Upper lobe of left lung (tissue), 6 donors: ENCODE measurements at regions not wholly inside any gene's neighbourhood (a gene's known extent, or its start where the extent isn't known, plus 50 kb on each side); places are given as distances from the start of the nearest gene placed in this dataset.
"Not testable (repeated sequence)": the region's sequence is repeated elsewhere in the genome, so short reads cannot be mapped to it uniquely, and the experiment has no call there.

ENCODE experiments used
- ATAC-seq, 2 donors: fragments of 200-7000 bp; cut with Tn5 transposase; one replicate each; pipeline ENCODE4 v1.9.1; 2022; ENCODE audit warnings: mild to moderate bottlenecking in 2 of 2, moderate library complexity in 2 of 2; ENCODE audit not compliant: low FRiP score in 2 of 2
- DNase-seq, 2 donors: peaks; one replicate each; pipeline ENCODE4 v3.0.0-alpha.2; 2019 to 2020
- H3K27ac ChIP-seq, 4 donors: fragments of 200-600 bp; sonication (generic); one replicate each; pipeline ENCODE4 v1.5.1; 2016 to 2019
- H3K27me3 ChIP-seq, 4 donors: fragments of 200-600 bp; sonication (generic); one replicate each; pipeline ENCODE4 v1.5.1; 2017 to 2019
- H3K36me3 ChIP-seq, 4 donors: fragments of 200-600 bp; sonication (generic); one replicate each; pipeline ENCODE4 v1.5.1; 2016 to 2019
- H3K4me1 ChIP-seq, 4 donors: fragments of 200-600 bp; sonication (generic); one replicate each; pipeline ENCODE4 v1.5.1; 2018 to 2019
- H3K4me3 ChIP-seq, 4 donors: fragments of 200-600 bp; sonication (generic); one replicate each; pipeline ENCODE4 v1.5.1; 2017 to 2019; ENCODE audit warnings: mild to moderate bottlenecking in 2 of 4, moderate library complexity in 1 of 4
- H3K9me3 ChIP-seq, 4 donors: fragments of 200-600 bp; sonication (generic); one replicate each; pipeline ENCODE4 v1.5.1; 2018 to 2019
- EP300 ChIP-seq, 4 donors: sonication (generic); formaldehyde crosslinking; IDR thresholded peaks; one replicate each; pipeline ENCODE4 v1.5.1; 2017; ENCODE audit warnings: antibody characterized with exemption in 4 of 4, control low read depth in 2 of 4
- POLR2A ChIP-seq, 4 donors: fragments of 450-650 bp; IDR thresholded peaks; one replicate each; pipeline ENCODE4 v1.5.1; 2016 to 2017; ENCODE audit warnings: antibody characterized with exemption in 4 of 4, mild to moderate bottlenecking in 2 of 4
- POLR2AphosphoS5 ChIP-seq, 2 donors: sonication (generic); formaldehyde crosslinking; IDR thresholded peaks; one replicate each; pipeline ENCODE4 v1.5.1; 2017; ENCODE audit warnings: antibody characterized with exemption in 2 of 2
- WGBS, 2 donors: methylation state at CpG; one replicate each; pipeline ENCODE4 v1.1.5; 2017 to 2018; 5-methylcytosine and 5-hydroxymethylcytosine counted together
- TF ChIP-seq, protein P1 (sequence below), 6 experiments: fragments of 450-650 bp in 4 of 6; fragments of 200-600 bp in 2 of 6; sonication (generic) in 2 of 6; IDR thresholded peaks; one replicate each; pipeline ENCODE4 v1.5.1; 2016 to 2019; ENCODE audit warnings: antibody characterized with exemption in 6 of 6
- donor health status: DM: no; HTN: no; CAD: no; lungs with moderate emphysema.
- donor health status: DM: no; HTN: yes; CAD: no; lungs with severe emphysema.

GRCh38 chr3:40691452-40691861 lies 166.7 kb downstream of the ZNF621 start:
- DNase-seq = no peak
- Histone ChIP-seq H3K4me3 (no peak overlapping the region), H3K9me3 (no peaks in the 10 kb centered on the region), H3K4me1 (peaks cover 17 to 24% (median 20%) of the 10 kb centered on the region in 4 donors), H3K27ac (peak overlapping the region in 3 of 4 donors; percentile 2 to 71 (median 45)), H3K27me3 (no peaks in the 10 kb centered on the region), H3K36me3 (no peaks in the 10 kb centered on the region)
- 28 to 60% methylated on average over 2 to 4 of the region's 4 CpGs for WGBS, 2 donors
- ATAC-seq = peak in 1 of 2 donors; percentile 14
- TF ChIP-seq EP300 (IDR thresholded peaks at IDR 0.05) (no peak), POLR2AphosphoS5 (IDR thresholded peaks at IDR 0.05) (no peak), POLR2A (IDR thresholded peaks at IDR 0.05) (no peak)
- TF ChIP-seq, protein P1, sequence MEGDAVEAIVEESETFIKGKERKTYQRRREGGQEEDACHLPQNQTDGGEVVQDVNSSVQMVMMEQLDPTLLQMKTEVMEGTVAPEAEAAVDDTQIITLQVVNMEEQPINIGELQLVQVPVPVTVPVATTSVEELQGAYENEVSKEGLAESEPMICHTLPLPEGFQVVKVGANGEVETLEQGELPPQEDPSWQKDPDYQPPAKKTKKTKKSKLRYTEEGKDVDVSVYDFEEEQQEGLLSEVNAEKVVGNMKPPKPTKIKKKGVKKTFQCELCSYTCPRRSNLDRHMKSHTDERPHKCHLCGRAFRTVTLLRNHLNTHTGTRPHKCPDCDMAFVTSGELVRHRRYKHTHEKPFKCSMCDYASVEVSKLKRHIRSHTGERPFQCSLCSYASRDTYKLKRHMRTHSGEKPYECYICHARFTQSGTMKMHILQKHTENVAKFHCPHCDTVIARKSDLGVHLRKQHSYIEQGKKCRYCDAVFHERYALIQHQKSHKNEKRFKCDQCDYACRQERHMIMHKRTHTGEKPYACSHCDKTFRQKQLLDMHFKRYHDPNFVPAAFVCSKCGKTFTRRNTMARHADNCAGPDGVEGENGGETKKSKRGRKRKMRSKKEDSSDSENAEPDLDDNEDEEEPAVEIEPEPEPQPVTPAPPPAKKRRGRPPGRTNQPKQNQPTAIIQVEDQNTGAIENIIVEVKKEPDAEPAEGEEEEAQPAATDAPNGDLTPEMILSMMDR (IDR thresholded peaks at IDR 0.05) = no peak

GRCh38 chr3:40695848-40696247 lies 171.1 kb downstream of the ZNF621 start:
- Histone ChIP-seq H3K36me3 (no peaks in the 10 kb centered on the region), H3K9me3 (no peaks in the 10 kb centered on the region), H3K27me3 (no peaks in the 10 kb centered on the region), H3K4me1 (peaks cover 8 to 20% (median 15%) of the 10 kb centered on the region in 4 donors), H3K27ac (no peak overlapping the region), H3K4me3 (no peak overlapping the region)
- TF ChIP-seq EP300 (IDR thresholded peaks at IDR 0.05) (no peak), POLR2AphosphoS5 (IDR thresholded peaks at IDR 0.05) (no peak), POLR2A (IDR thresholded peaks at IDR 0.05) (no peak)
- TF ChIP-seq, protein P1 (IDR thresholded peaks at IDR 0.05) = no peak
- WGBS, 2 donors = 52 to 59% methylated on average over 2 of the region's 2 CpGs
- ATAC-seq = peak in 1 of 2 donors; percentile 33
- DNase-seq = no peak

- ATAC-seq, DNase-seq, H3K27me3 ChIP-seq, H3K4me3 ChIP-seq, H3K4me1 ChIP-seq, H3K9me3 ChIP-seq, H3K27ac ChIP-seq, H3K36me3 ChIP-seq: not testable (repeated sequence)
Observed at GRCh38 chr3:40698611-40699010, 173.9 kb downstream of the ZNF621 start.

- H3K27me3 ChIP-seq = no peaks in the 10 kb centered on the region
- no peaks in the 10 kb centered on the region for H3K36me3 ChIP-seq
- ATAC-seq = peak; percentile 26 to 34
- H3K27ac ChIP-seq = no peak overlapping the region
- TF ChIP-seq POLR2AphosphoS5 (IDR thresholded peaks at IDR 0.05) (no peak), POLR2A (IDR thresholded peaks at IDR 0.05) (no peak), EP300 (IDR thresholded peaks at IDR 0.05) (no peak)
- TF ChIP-seq, protein P1 (IDR thresholded peaks at IDR 0.05) = no peak
- no peak for DNase-seq
- H3K4me1 ChIP-seq = no peaks in the 10 kb centered on the region
- 100% methylated on average over 1 of the region's 1 CpG; no CpG with 5 or more reads in 1 of the 2 donors for WGBS, 2 donors
- no peaks in the 10 kb centered on the region for H3K9me3 ChIP-seq
- no peak overlapping the region for H3K4me3 ChIP-seq
Observed at GRCh38 chr3:40701016-40701588, 176.3 kb downstream of the ZNF621 start.

DNA sequence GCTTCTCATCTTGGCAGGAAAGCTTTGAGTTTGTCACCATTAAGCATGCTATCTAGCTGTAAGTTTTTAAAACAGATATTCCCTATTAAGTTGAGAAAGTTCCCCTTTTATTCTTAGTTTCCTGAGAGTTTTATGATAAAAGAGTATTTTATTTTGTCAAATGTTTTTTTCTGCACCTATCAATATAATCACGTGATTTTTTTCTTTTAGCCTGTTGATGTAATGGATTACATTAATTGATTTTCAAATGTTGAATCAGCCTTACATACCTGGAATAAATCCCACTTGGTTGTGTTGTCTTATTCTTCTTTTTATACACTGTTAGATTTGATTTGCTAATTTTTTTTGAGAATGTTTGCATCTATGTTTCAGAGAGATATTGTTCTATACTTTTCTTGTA lies 179.5 kb downstream of the ZNF621 start:
- H3K27me3 ChIP-seq = no peaks in the 10 kb centered on the region
- H3K27ac ChIP-seq = no peak overlapping the region
- no peaks in the 10 kb centered on the region for H3K4me1 ChIP-seq
- no peak for ATAC-seq
- TF ChIP-seq POLR2A (IDR thresholded peaks at IDR 0.05) = no peak
- no peaks in the 10 kb centered on the region for H3K9me3 ChIP-seq
- DNase-seq = no peak
- H3K36me3 ChIP-seq = no peaks in the 10 kb centered on the region
- H3K4me3 ChIP-seq = no peak overlapping the region
- 89 to 94% methylated on average over 1 of the region's 1 CpG for WGBS, 2 donors

DNA sequence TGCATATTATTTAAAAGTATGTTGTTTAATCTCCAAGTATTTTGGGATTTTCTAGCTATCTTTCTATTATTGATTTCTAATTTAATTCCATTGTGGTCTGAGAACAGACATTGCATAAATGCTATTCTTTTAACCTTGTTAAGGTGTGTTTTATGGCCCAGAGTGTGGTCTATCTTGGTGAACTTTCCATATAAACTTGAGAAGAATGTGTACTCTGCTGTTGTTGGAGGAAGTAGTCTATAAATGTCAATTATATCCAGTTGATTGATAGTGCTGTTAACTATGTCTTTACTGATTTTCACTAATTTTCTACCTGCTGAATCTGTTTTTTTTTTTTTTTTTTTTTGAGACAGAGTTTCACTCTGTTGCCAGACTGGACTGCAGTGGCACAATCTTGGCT lies 180.9 kb downstream of the ZNF621 start:
- no peaks in the 10 kb centered on the region for H3K9me3 ChIP-seq
- H3K4me3 ChIP-seq = no peak overlapping the region
- H3K27me3 ChIP-seq = no peaks in the 10 kb centered on the region
- DNase-seq = no peak
- H3K4me1 ChIP-seq = no peaks in the 10 kb centered on the region
- ATAC-seq = no peak
- H3K27ac ChIP-seq = no peak overlapping the region
- no peaks in the 10 kb centered on the region for H3K36me3 ChIP-seq
- TF ChIP-seq EP300 (IDR thresholded peaks at IDR 0.05) (no peak), POLR2AphosphoS5 (IDR thresholded peaks at IDR 0.05) (no peak), POLR2A (IDR thresholded peaks at IDR 0.05) (no peak)
- TF ChIP-seq, protein P1 (IDR thresholded peaks at IDR 0.05) = no peak
